ENCODE measurements at regions not wholly inside any gene's neighbourhood (a gene's known extent, or its start where the extent isn't known, plus 50 kb on each side); places are given as distances from the start of the nearest gene placed in this dataset.

DNA sequence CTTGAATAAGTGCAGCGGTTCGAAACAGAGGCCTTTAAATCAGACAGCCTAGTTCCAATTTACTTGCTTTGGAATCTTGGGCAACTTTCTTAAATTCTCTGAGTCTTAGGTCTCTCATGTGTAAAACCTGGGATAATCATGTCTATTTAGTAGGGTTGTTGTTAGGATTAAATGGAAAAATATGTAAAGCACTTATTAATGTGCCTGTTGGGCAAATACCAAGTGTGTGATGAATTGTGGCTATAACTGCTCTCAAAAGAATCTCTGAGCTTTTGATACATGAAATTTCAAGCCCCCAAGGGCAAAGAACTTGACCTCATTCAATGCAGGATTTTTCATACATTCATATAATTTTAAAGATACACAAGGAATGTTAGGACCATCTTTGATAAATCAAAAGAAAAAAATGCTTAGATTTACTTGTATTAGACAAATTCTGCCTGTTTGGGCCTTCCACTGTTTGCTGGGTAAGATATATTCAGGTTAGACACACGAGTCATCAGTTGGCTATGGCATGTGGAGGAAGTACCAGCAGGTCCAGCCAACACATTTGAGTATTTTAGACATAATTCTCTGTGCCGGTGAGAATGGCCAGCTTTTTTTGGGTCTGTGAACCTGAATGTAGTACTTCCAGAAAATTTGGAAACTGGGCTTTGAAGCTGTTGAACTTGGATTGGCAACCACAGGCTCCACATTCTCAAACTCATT is 241.4 kb upstream of the CNKSR2 start:
- no peak overlapping the region for H3K27ac ChIP-seq (ENCODE audit: low read depth, low read length)
- H3K9me2 ChIP-seq (ENCODE audit: insufficient read depth) = no peaks in the 10 kb centered on the region
- H3K4me3 ChIP-seq (replicated peaks in 1 of 2; ENCODE audit: low read depth in 1 of 2, low read length in 2 of 2) = no peak overlapping the region
- no peaks in the 10 kb centered on the region for H3K4me1 ChIP-seq (ENCODE audit: control insufficient read depth in 1 of 2, insufficient read depth in 2 of 2, low read length in 2 of 2)
- no peaks in the 10 kb centered on the region for H3K79me2 ChIP-seq (ENCODE audit: insufficient read depth, low read length)
- no peaks in the 10 kb centered on the region for H3K36me3 ChIP-seq (ENCODE audit: control insufficient read depth in 1 of 2, insufficient read depth in 2 of 2, low read length in 2 of 2)
- TF ChIP-seq POLR2AphosphoS5 (IDR thresholded peaks at IDR 0.05; ENCODE audit: low read depth, low read length) (no peak), FOSL1 (IDR thresholded peaks at IDR 0.05; ENCODE audit: low read depth) (no peak), EGR1 (IDR thresholded peaks at IDR 0.05; ENCODE audit: low read depth) (no peak)
- TF ChIP-seq, protein P1, sequence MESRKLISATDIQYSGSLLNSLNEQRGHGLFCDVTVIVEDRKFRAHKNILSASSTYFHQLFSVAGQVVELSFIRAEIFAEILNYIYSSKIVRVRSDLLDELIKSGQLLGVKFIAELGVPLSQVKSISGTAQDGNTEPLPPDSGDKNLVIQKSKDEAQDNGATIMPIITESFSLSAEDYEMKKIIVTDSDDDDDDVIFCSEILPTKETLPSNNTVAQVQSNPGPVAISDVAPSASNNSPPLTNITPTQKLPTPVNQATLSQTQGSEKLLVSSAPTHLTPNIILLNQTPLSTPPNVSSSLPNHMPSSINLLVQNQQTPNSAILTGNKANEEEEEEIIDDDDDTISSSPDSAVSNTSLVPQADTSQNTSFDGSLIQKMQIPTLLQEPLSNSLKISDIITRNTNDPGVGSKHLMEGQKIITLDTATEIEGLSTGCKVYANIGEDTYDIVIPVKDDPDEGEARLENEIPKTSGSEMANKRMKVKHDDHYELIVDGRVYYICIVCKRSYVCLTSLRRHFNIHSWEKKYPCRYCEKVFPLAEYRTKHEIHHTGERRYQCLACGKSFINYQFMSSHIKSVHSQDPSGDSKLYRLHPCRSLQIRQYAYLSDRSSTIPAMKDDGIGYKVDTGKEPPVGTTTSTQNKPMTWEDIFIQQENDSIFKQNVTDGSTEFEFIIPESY (IDR thresholded peaks at IDR 0.05; ENCODE audit: extremely low read depth, insufficient replicate concordance, low read length) = no peak
- H3K9me3 ChIP-seq (ENCODE audit: control insufficient read depth in 1 of 2, insufficient read depth in 1 of 2, low read depth in 1 of 2, low read length in 2 of 2) = no peaks in the 10 kb centered on the region
- POLR2A ChIA-PET = no interaction called here
- no peak overlapping the region for H2AFZ ChIP-seq (ENCODE audit: low read depth, low read length, poor library complexity, severe bottlenecking)
- RAD21 ChIA-PET (ENCODE audit: low non-redundant PET in 1 of 2, low total read pairs in 2 of 2, uncharacterized antibody in 2 of 2, unreplicated experiment in 2 of 2) = no interaction called here
- CTCF ChIA-PET = no interaction called here
- H3K4me2 ChIP-seq (ENCODE audit: low read length) = no peak overlapping the region
- H3K9ac ChIP-seq (ENCODE audit: low read length) = no peak overlapping the region
- no TSS peak for BruUV-seq (replicated peaks)
- H4K20me1 ChIP-seq (ENCODE audit: insufficient read depth) = no peaks in the 10 kb centered on the region
- intact Hi-C loops (cut with micrococcal nuclease) = no loop called here
- no peak for DNase-seq (ENCODE audit: low read depth, low spot score)
- H3K27me3 ChIP-seq (ENCODE audit: insufficient read depth, low read length) = no peaks in the 10 kb centered on the region
- no peak for ATAC-seq

DNA sequence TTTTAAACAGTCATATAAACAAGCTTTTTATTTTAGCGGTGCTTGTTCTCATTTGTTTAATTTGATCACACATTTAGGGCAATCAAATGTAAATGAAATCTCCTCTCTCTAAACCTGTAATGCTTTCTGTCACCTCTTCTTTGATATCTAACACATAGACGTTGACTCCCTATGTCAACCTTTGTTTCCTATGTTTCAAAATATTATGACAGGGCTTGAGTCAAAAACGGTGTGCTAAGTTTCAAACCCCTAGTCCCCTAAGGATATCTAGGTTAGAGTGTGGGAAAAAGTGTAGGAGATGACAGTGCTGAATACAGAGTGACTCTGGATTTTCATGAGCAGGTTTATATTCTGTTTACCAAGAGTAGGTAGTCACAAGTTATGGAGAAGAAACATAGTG is 224.0 kb upstream of the CNKSR2 start:
- Histone ChIP-seq H3K4me2 (ENCODE audit: low read length) (no peak overlapping the region), H4K20me1 (ENCODE audit: insufficient read depth) (no peaks in the 10 kb centered on the region), H3K9me2 (ENCODE audit: insufficient read depth) (no peaks in the 10 kb centered on the region), H3K4me1 (ENCODE audit: control insufficient read depth in 1 of 2, insufficient read depth in 2 of 2, low read length in 2 of 2) (no peaks in the 10 kb centered on the region), H3K4me3 (replicated peaks in 1 of 2; ENCODE audit: low read depth in 1 of 2, low read length in 2 of 2) (no peak overlapping the region), H3K27me3 (ENCODE audit: insufficient read depth, low read length) (no peaks in the 10 kb centered on the region), H3K9me3 (ENCODE audit: control insufficient read depth in 1 of 2, insufficient read depth in 1 of 2, low read depth in 1 of 2, low read length in 2 of 2) (no peaks in the 10 kb centered on the region), H3K9ac (ENCODE audit: low read length) (no peak overlapping the region), H3K27ac (ENCODE audit: low read depth, low read length) (no peak overlapping the region), H2AFZ (ENCODE audit: low read depth, low read length, poor library complexity, severe bottlenecking) (no peak overlapping the region), H3K79me2 (ENCODE audit: insufficient read depth, low read length) (no peaks in the 10 kb centered on the region), H3K36me3 (ENCODE audit: control insufficient read depth in 1 of 2, insufficient read depth in 2 of 2, low read length in 2 of 2) (no peaks in the 10 kb centered on the region)
- intact Hi-C loops (cut with micrococcal nuclease) = no loop called here
- TF ChIP-seq YY1 (IDR thresholded peaks at IDR 0.05; ENCODE audit: extremely low read depth, insufficient replicate concordance, low read depth, low read length) (no peak), SP1 (IDR thresholded peaks at IDR 0.05; ENCODE audit: low read depth) (no peak), FOSL1 (IDR thresholded peaks at IDR 0.05; ENCODE audit: low read depth) (no peak), ZFX (IDR thresholded peaks at IDR 0.05) (no peak), EGR1 (IDR thresholded peaks at IDR 0.05; ENCODE audit: low read depth) (no peak), EZH2phosphoT487 (IDR thresholded peaks at IDR 0.05; ENCODE audit: borderline replicate concordance) (no peak)
- TF ChIP-seq, protein P2, sequence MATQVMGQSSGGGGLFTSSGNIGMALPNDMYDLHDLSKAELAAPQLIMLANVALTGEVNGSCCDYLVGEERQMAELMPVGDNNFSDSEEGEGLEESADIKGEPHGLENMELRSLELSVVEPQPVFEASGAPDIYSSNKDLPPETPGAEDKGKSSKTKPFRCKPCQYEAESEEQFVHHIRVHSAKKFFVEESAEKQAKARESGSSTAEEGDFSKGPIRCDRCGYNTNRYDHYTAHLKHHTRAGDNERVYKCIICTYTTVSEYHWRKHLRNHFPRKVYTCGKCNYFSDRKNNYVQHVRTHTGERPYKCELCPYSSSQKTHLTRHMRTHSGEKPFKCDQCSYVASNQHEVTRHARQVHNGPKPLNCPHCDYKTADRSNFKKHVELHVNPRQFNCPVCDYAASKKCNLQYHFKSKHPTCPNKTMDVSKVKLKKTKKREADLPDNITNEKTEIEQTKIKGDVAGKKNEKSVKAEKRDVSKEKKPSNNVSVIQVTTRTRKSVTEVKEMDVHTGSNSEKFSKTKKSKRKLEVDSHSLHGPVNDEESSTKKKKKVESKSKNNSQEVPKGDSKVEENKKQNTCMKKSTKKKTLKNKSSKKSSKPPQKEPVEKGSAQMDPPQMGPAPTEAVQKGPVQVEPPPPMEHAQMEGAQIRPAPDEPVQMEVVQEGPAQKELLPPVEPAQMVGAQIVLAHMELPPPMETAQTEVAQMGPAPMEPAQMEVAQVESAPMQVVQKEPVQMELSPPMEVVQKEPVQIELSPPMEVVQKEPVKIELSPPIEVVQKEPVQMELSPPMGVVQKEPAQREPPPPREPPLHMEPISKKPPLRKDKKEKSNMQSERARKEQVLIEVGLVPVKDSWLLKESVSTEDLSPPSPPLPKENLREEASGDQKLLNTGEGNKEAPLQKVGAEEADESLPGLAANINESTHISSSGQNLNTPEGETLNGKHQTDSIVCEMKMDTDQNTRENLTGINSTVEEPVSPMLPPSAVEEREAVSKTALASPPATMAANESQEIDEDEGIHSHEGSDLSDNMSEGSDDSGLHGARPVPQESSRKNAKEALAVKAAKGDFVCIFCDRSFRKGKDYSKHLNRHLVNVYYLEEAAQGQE (IDR thresholded peaks at IDR 0.05; ENCODE audit: low read depth) = no peak
- TF ChIP-seq, protein P3, sequence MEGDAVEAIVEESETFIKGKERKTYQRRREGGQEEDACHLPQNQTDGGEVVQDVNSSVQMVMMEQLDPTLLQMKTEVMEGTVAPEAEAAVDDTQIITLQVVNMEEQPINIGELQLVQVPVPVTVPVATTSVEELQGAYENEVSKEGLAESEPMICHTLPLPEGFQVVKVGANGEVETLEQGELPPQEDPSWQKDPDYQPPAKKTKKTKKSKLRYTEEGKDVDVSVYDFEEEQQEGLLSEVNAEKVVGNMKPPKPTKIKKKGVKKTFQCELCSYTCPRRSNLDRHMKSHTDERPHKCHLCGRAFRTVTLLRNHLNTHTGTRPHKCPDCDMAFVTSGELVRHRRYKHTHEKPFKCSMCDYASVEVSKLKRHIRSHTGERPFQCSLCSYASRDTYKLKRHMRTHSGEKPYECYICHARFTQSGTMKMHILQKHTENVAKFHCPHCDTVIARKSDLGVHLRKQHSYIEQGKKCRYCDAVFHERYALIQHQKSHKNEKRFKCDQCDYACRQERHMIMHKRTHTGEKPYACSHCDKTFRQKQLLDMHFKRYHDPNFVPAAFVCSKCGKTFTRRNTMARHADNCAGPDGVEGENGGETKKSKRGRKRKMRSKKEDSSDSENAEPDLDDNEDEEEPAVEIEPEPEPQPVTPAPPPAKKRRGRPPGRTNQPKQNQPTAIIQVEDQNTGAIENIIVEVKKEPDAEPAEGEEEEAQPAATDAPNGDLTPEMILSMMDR (IDR thresholded peaks at IDR 0.05 in 2 of 3, conservative IDR thresholded peaks at IDR 0.05 in 1 of 3; ENCODE audit: borderline replicate concordance in 1 of 3, insufficient read depth in 1 of 3, low read depth in 2 of 3, low read length in 2 of 3) = no peak
- ATAC-seq (no peak), DNase-seq (ENCODE audit: low read depth, low spot score) (no peak)
- ChIA-PET RAD21 (ENCODE audit: low non-redundant PET in 1 of 2, low total read pairs in 2 of 2, uncharacterized antibody in 2 of 2, unreplicated experiment in 2 of 2) (no interaction called here), POLR2A (no interaction called here), CTCF (no interaction called here)
- no TSS peak for BruUV-seq (replicated peaks)
